ENCODE measurements at regions not wholly inside any gene's neighbourhood (a gene's known extent, or its start where the extent isn't known, plus 50 kb on each side); places are given as distances from the start of the nearest gene placed in this dataset.

- TF ChIP-seq ELF4 (IDR thresholded peaks at IDR 0.05): no peak
- TF ChIP-seq HDGF (IDR thresholded peaks at IDR 0.05; ENCODE audit: borderline replicate concordance): no peak
- no peak for TF ChIP-seq NFRKB (IDR thresholded peaks at IDR 0.05)
- no peak for TF ChIP-seq FOXA1 (IDR thresholded peaks at IDR 0.05)
- no peak for TF ChIP-seq SP1 (IDR thresholded peaks at IDR 0.05)
- no peak for TF ChIP-seq BHLHE40 (IDR thresholded peaks at IDR 0.05; ENCODE audit: borderline replicate concordance)
- no peak for TF ChIP-seq LEF1 (IDR thresholded peaks at IDR 0.05; ENCODE audit: borderline replicate concordance)
- TF ChIP-seq ZNF384 (IDR thresholded peaks at IDR 0.05): no peak
- TF ChIP-seq TARDBP (IDR thresholded peaks at IDR 0.05): no peak
Measured at GRCh38 chr4:123031664-123032063, 109.3 kb upstream of the NUDT6 start.

All from HEK293T (cell line).